ENCODE measurements at regions not wholly inside any gene's neighbourhood (a gene's known extent, or its start where the extent isn't known, plus 50 kb on each side); places are given as distances from the start of the nearest gene placed in this dataset.

- H3K9me3 ChIP-seq = no peaks in the 10 kb centered on the region
- no peak overlapping the region for H3K4me3 ChIP-seq
- H3K27ac ChIP-seq = no peak overlapping the region
- TF ChIP-seq CTCF (IDR thresholded peaks at IDR 0.05) = no peak
- H3K27me3 ChIP-seq = no peaks in the 10 kb centered on the region
- H3K36me3 ChIP-seq = no peaks in the 10 kb centered on the region
- DNase-seq = no peak
- H3K4me1 ChIP-seq = no peaks in the 10 kb centered on the region
- intact Hi-C loops (cut with DNase I; ENCODE audit: low total_unique reads) = no loop called here
Observed at GRCh38 chr3:160136421-160136820, 88.8 kb upstream of the C3orf80 start.

- no peak overlapping the region for H3K4me3 ChIP-seq
- H3K9me3 ChIP-seq = peaks cover 0 to 11% (median 0%) of the 10 kb centered on the region in 3 donors
- no peaks in the 10 kb centered on the region for H3K27me3 ChIP-seq
- no peaks in the 10 kb centered on the region for H3K36me3 ChIP-seq
- intact Hi-C loops (cut with DNase I; ENCODE audit: low total_unique reads) = no loop called here
- no peak for TF ChIP-seq CTCF (IDR thresholded peaks at IDR 0.05)
- H3K27ac ChIP-seq = no peak overlapping the region
- H3K4me1 ChIP-seq = no peaks in the 10 kb centered on the region
- DNase-seq = no peak
Observed at GRCh38 chr3:160139291-160139690, 85.9 kb upstream of the C3orf80 start.

- H3K27me3 ChIP-seq = no peaks in the 10 kb centered on the region
Observed at GRCh38 chr3:160140756-160141155, 84.5 kb upstream of the C3orf80 start.

GRCh38 chr3:160141485-160142185 is 83.6 kb upstream of the C3orf80 start:
- no peaks in the 10 kb centered on the region for H3K36me3 ChIP-seq
- TF ChIP-seq CTCF (IDR thresholded peaks at IDR 0.05) = no peak
- H3K4me1 ChIP-seq = no peaks in the 10 kb centered on the region
- no peaks in the 10 kb centered on the region for H3K27me3 ChIP-seq
- peaks cover 0 to 11% (median 0%) of the 10 kb centered on the region in 3 donors for H3K9me3 ChIP-seq
- intact Hi-C loops (cut with DNase I; ENCODE audit: low total_unique reads) = no loop called here
- no peak overlapping the region for H3K27ac ChIP-seq
- no peak overlapping the region for H3K4me3 ChIP-seq
- no peak for DNase-seq

More at GRCh38 chr3:160140756-160141155, 84.5 kb upstream of the C3orf80 start:
- TF ChIP-seq CTCF (IDR thresholded peaks at IDR 0.05) = no peak
- intact Hi-C loops (cut with DNase I; ENCODE audit: low total_unique reads) = no loop called here
- peaks cover 0 to 11% (median 0%) of the 10 kb centered on the region in 3 donors for H3K9me3 ChIP-seq
- no peak overlapping the region for H3K4me3 ChIP-seq
- H3K4me1 ChIP-seq = no peaks in the 10 kb centered on the region
- no peaks in the 10 kb centered on the region for H3K36me3 ChIP-seq
- no peak overlapping the region for H3K27ac ChIP-seq
- no peak for DNase-seq

- DNase-seq = no peak
Observed at GRCh38 chr3:160143482-160143881, 81.7 kb upstream of the C3orf80 start.

More at GRCh38 chr3:160143482-160143881, 81.7 kb upstream of the C3orf80 start:
- H3K4me3 ChIP-seq = no peak overlapping the region
- intact Hi-C loops (cut with DNase I; ENCODE audit: low total_unique reads) = no loop called here
- H3K36me3 ChIP-seq = no peaks in the 10 kb centered on the region
- H3K27me3 ChIP-seq = no peaks in the 10 kb centered on the region
- no peak overlapping the region for H3K27ac ChIP-seq
- TF ChIP-seq CTCF (IDR thresholded peaks at IDR 0.05) = no peak
- no peaks in the 10 kb centered on the region for H3K4me1 ChIP-seq
- H3K9me3 ChIP-seq = peaks cover 0 to 11% (median 0%) of the 10 kb centered on the region in 3 donors

All from tibial artery (tissue), 4 donors.